ENCODE measurements at regions not wholly inside any gene's neighbourhood (a gene's known extent, or its start where the extent isn't known, plus 50 kb on each side); places are given as distances from the start of the nearest gene placed in this dataset.

GRCh38 chr2:180652794-180653193, 327.6 kb upstream of the UBE2E3 start:
- in situ Hi-C loops (cut with MboI; ENCODE audit: low sequenced_read_pairs): no loop called here

More at GRCh38 chr2:180652794-180653193, 327.6 kb upstream of the UBE2E3 start:
- Histone ChIP-seq H3K4ac (ENCODE audit: low read depth, low read length) (no peak overlapping the region), H3K4me3 (ENCODE audit: insufficient read depth, low read depth, low read length) (no peak overlapping the region), H2AK9ac (replicated peaks; ENCODE audit: low read depth, low read length, poor library complexity) (no peak overlapping the region), H3K9me1 (ENCODE audit: insufficient read depth, low read length) (no peaks in the 10 kb centered on the region; the same call in 1 of the 2 replicates), H3K9me3 (ENCODE audit: control insufficient read depth, insufficient read depth, low read length) (no peaks in the 10 kb centered on the region), H3K23ac (ENCODE audit: low read depth, low read length) (no peak overlapping the region), H3K36me3 (ENCODE audit: control insufficient read depth, insufficient read depth, low read length) (no peaks in the 10 kb centered on the region), H2BK120ac (ENCODE audit: low read depth, low read length) (no peak overlapping the region), H3K9ac (ENCODE audit: low read depth, low read length) (no peak overlapping the region), H4K91ac (ENCODE audit: insufficient read depth, low read depth, low read length) (no peak overlapping the region), H3K27me3 (ENCODE audit: control insufficient read depth, insufficient read depth, low read length) (no peaks in the 10 kb centered on the region), H3K27ac (ENCODE audit: insufficient read depth, low read length) (no peak overlapping the region), H4K8ac (ENCODE audit: low read depth in 2 of 2, low read length in 2 of 2) (no peak overlapping the region), H3K56ac (ENCODE audit: extremely low read depth, insufficient read depth, low read length) (no peak overlapping the region), H3K18ac (ENCODE audit: low read depth, low read length) (no peak overlapping the region), H3K14ac (replicated peaks; ENCODE audit: low read depth, low read length) (no peak overlapping the region), H2BK20ac (ENCODE audit: low read depth, low read length) (no peak overlapping the region), H3K79me1 (ENCODE audit: low read depth in 1 of 2, low read length in 2 of 2) (no peaks in the 10 kb centered on the region), H2BK15ac (ENCODE audit: low read depth, low read length) (no peak overlapping the region), H2AK5ac (ENCODE audit: low read depth, low read length) (no peak overlapping the region), H3K4me2 (ENCODE audit: low read depth, low read length) (no peak overlapping the region), H4K5ac (ENCODE audit: low read depth, low read length) (no peak overlapping the region), H2AFZ (replicated peaks; ENCODE audit: low read length, poor library complexity) (no peak overlapping the region), H2BK5ac (ENCODE audit: low read depth, low read length, poor library complexity, severe bottlenecking) (no peak overlapping the region), H4K20me1 (ENCODE audit: insufficient read depth, low read length) (no peaks in the 10 kb centered on the region), H3K4me1 (ENCODE audit: control insufficient read depth, insufficient read depth, low read length) (peaks cover 5% of the 10 kb centered on the region; the same call in 1 of the 2 replicates)
- DNase-seq (no peak), ATAC-seq (ENCODE audit: low read depth) (no peak)
- ChIA-PET POLR2A (ENCODE audit: unreplicated experiment) (no interaction called here), CTCF (interaction anchor here (1.0 kb wide), 1 partner anchor 10 kb away, joined by 3 read pairs; no protein-coding TSS in a partner anchor)
- intact Hi-C loops (cut with micrococcal nuclease) (no loop called here), dilution Hi-C loops (cut with HindIII; ENCODE audit: low sequenced_read_pairs, unreplicated experiment) (no loop called here)
- no peak for TF ChIP-seq BHLHE40 (IDR thresholded peaks at IDR 0.05; ENCODE audit: low read depth, low read length)
- no peak for TF ChIP-seq FOS (IDR thresholded peaks at IDR 0.05; ENCODE audit: low read depth, low read length)
- TF ChIP-seq RAD21 (IDR thresholded peaks at IDR 0.05; ENCODE audit: low read length): no peak
- TF ChIP-seq SMC3 (IDR thresholded peaks at IDR 0.05; ENCODE audit: low read depth, low read length): no peak
- TF ChIP-seq MAZ (IDR thresholded peaks at IDR 0.05; ENCODE audit: borderline replicate concordance, low read depth, low read length): no peak
- no TSS peak for BruUV-seq (replicated peaks)
